Transverse colon (tissue), 4 donors: ENCODE measurements at regions not wholly inside any gene's neighbourhood (a gene's known extent, or its start where the extent isn't known, plus 50 kb on each side); places are given as distances from the start of the nearest gene placed in this dataset.

ENCODE experiments used
- DNase-seq: peaks from one replicate; pipeline ENCODE4 v3.0.0-alpha.2; 2019
- H3K27ac ChIP-seq, 4 donors: fragments of 200-600 bp; sonication (generic); 2 replicates each; pipeline ENCODE4 v1.5.1; 2016 to 2018; ENCODE audit warnings: inconsistent platforms in 4 of 4
- H3K27me3 ChIP-seq: fragments of 200-600 bp; sonication (generic); 2 replicates; pipeline ENCODE4 v1.5.1; 2017; ENCODE audit warnings: inconsistent platforms
- H3K36me3 ChIP-seq, 4 donors: fragments of 200-600 bp; sonication (generic); 2 replicates each; pipeline ENCODE4 v1.5.1; 2017 to 2019; ENCODE audit warnings: inconsistent platforms in 4 of 4
- H3K4me1 ChIP-seq, 4 donors: fragments of 200-600 bp; sonication (generic); 2 replicates each; pipeline ENCODE4 v1.5.1; 2017 to 2020; ENCODE audit warnings: inconsistent platforms in 4 of 4
- H3K4me3 ChIP-seq, 4 donors: fragments of 200-600 bp; sonication (generic); 1 replicate in 1 of 4; 2 replicates in 3 of 4; pipeline versions ENCODE4 v1.5.1 to v1.6.1; 2017 to 2019; ENCODE audit warnings: inconsistent platforms in 4 of 4
- H3K9me3 ChIP-seq, 2 donors: fragments of 200-600 bp; sonication (generic); 2 replicates each; pipeline ENCODE4 v1.5.1; 2017 to 2019; ENCODE audit warnings: inconsistent platforms in 2 of 2
- CTCF ChIP-seq, 5 experiments: fragments of 200-600 bp in 3 of 5; fragments of 450-650 bp in 2 of 5; sonication (generic) in 3 of 5; IDR thresholded peaks; 1 replicate in 2 of 5; 2 replicates in 3 of 5; pipeline ENCODE4 v1.5.1; 2016 to 2017; ENCODE audit warnings: antibody characterized with exemption in 5 of 5, inconsistent platforms in 3 of 5, mild to moderate bottlenecking in 2 of 5, moderate library complexity in 1 of 5
- EP300 ChIP-seq: sonication (generic); formaldehyde crosslinking; IDR thresholded peaks from one replicate; pipeline ENCODE4 v1.6.1; 2017; ENCODE audit warnings: antibody characterized with exemption, low read depth
- POLR2A ChIP-seq: fragments of 450-650 bp; IDR thresholded peaks from one replicate; pipeline ENCODE4 v1.6.1; 2016; ENCODE audit warnings: antibody characterized with exemption, mild to moderate bottlenecking, moderate library complexity
- POLR2AphosphoS5 ChIP-seq, 3 donors: sonication (generic); formaldehyde crosslinking; IDR thresholded peaks; one replicate each; pipeline ENCODE4 v1.6.1; 2016; ENCODE audit warnings: antibody characterized with exemption in 3 of 3
- WGBS, 2 donors: methylation state at CpG; one replicate each; pipeline ENCODE4 v1.1.5; 2018; ENCODE audit warnings: low coverage in 1 of 2; 5-methylcytosine and 5-hydroxymethylcytosine counted together
- in situ Hi-C, 4 donors: fragments of 200-750 bp; cut with MboI; loops; one replicate each; pipeline versions ENCODE4 v1.15.0 to v1.15.1; 2017; ENCODE audit warnings: low sequenced_read_pairs in 3 of 4, low pct_ligation_motif_present in 1 of 4, low pct_unique_long_range_greater_than_20kb in 1 of 4
- intact Hi-C: fragments of 100-400 bp; cut with DNase I; formaldehyde crosslinking; loops from one replicate; pipeline ENCODE4 v1.15.1; 2023; ENCODE audit warnings: low total_unique reads

- Histone ChIP-seq H3K4me1 (no peaks in the 10 kb centered on the region), H3K27me3 (no peaks in the 10 kb centered on the region), H3K9me3 (no peaks in the 10 kb centered on the region), H3K4me3 (no peak overlapping the region), H3K36me3 (no peaks in the 10 kb centered on the region), H3K27ac (no peak overlapping the region)
- 66 to 77% methylated on average over 5 to 6 of the region's 6 CpGs for WGBS, 2 donors
- intact Hi-C loops: no loop called here
- in situ Hi-C loops: no loop called here
- TF ChIP-seq POLR2AphosphoS5 (IDR thresholded peaks at IDR 0.05) (no peak), CTCF (IDR thresholded peaks at IDR 0.05) (no peak), EP300 (no peak), POLR2A (no peak)
- no peak for DNase-seq
Measured at GRCh38 chr10:8221451-8221850, 167.0 kb downstream of the GATA3 start.

GRCh38 chr10:8224591-8224990, 170.1 kb downstream of the GATA3 start:
- no peaks in the 10 kb centered on the region for H3K4me1 ChIP-seq
- H3K4me3 ChIP-seq: no peak overlapping the region
- no peak overlapping the region for H3K27ac ChIP-seq
- intact Hi-C loops: no loop called here
- no peak for TF ChIP-seq EP300
- TF ChIP-seq POLR2A: no peak
- no peak for TF ChIP-seq POLR2AphosphoS5 (IDR thresholded peaks at IDR 0.05)
- no peak for TF ChIP-seq CTCF (IDR thresholded peaks at IDR 0.05)
- H3K36me3 ChIP-seq: no peaks in the 10 kb centered on the region
- no peaks in the 10 kb centered on the region for H3K27me3 ChIP-seq
- no peak for DNase-seq
- no peaks in the 10 kb centered on the region for H3K9me3 ChIP-seq
- in situ Hi-C loops: no loop called here
- 81% methylated on average over 5 of the region's 5 CpGs; no CpG with 5 or more reads in 1 of the 2 donors for WGBS, 2 donors

- H3K27ac ChIP-seq: no peak overlapping the region
- H3K4me1 ChIP-seq: no peaks in the 10 kb centered on the region
- in situ Hi-C loops (no loop called here), intact Hi-C loops (no loop called here)
- no peaks in the 10 kb centered on the region for H3K9me3 ChIP-seq
- DNase-seq: no peak
- WGBS, 2 donors: 35 to 39% methylated on average over 3 of the region's 3 CpGs
- H3K36me3 ChIP-seq: no peaks in the 10 kb centered on the region
- no peaks in the 10 kb centered on the region for H3K27me3 ChIP-seq
- no peak for TF ChIP-seq CTCF (IDR thresholded peaks at IDR 0.05)
- no peak for TF ChIP-seq EP300
- TF ChIP-seq POLR2AphosphoS5 (IDR thresholded peaks at IDR 0.05): no peak
- TF ChIP-seq POLR2A: no peak
- H3K4me3 ChIP-seq: no peak overlapping the region
Measured at GRCh38 chr10:8225187-8225586, 170.7 kb downstream of the GATA3 start.

- DNase-seq: no peak
- no peak overlapping the region for H3K27ac ChIP-seq
- no peaks in the 10 kb centered on the region for H3K27me3 ChIP-seq
- H3K4me3 ChIP-seq: no peak overlapping the region
- intact Hi-C loops (no loop called here), in situ Hi-C loops (no loop called here)
- no peaks in the 10 kb centered on the region for H3K9me3 ChIP-seq
- TF ChIP-seq CTCF (IDR thresholded peaks at IDR 0.05): no peak
- no peak for TF ChIP-seq POLR2AphosphoS5 (IDR thresholded peaks at IDR 0.05)
- TF ChIP-seq POLR2A: no peak
- TF ChIP-seq EP300: no peak
- no peaks in the 10 kb centered on the region for H3K4me1 ChIP-seq
- 69 to 76% methylated on average over 6 of the region's 6 CpGs for WGBS, 2 donors
- no peaks in the 10 kb centered on the region for H3K36me3 ChIP-seq
Measured at GRCh38 chr10:8227246-8227645, 172.8 kb downstream of the GATA3 start.
